ENCODE measurements at regions not wholly inside any gene's neighbourhood (a gene's known extent, or its start where the extent isn't known, plus 50 kb on each side); places are given as distances from the start of the nearest gene placed in this dataset.

GRCh38 chr5:5615569-5615968 lies 193.1 kb downstream of the ICE1 start:
- no peak for DNase-seq

GRCh38 chr5:5613261-5613990 lies 190.9 kb downstream of the ICE1 start:
- no peak for DNase-seq

- DNase-seq: no peak
Measured at GRCh38 chr5:5612096-5612495, 189.6 kb downstream of the ICE1 start.

- no peak for DNase-seq
Measured at GRCh38 chr5:5609935-5610334, 187.5 kb downstream of the ICE1 start.

- DNase-seq: no peak
Measured at GRCh38 chr5:5605170-5605764, 182.8 kb downstream of the ICE1 start.

- DNase-seq: no peak
Measured at GRCh38 chr5:5602554-5602953, 180.1 kb downstream of the ICE1 start.

GRCh38 chr5:5598547-5599113 lies 176.2 kb downstream of the ICE1 start:
- DNase-seq: peak; percentile 4

GRCh38 chr5:5593391-5593790 lies 170.9 kb downstream of the ICE1 start:
- DNase-seq: no peak

GRCh38 chr5:5592541-5592940 lies 170.1 kb downstream of the ICE1 start:
- no peak for DNase-seq

GRCh38 chr5:5591567-5591966 lies 169.1 kb downstream of the ICE1 start:
- DNase-seq: no peak

GRCh38 chr5:5589857-5590256 lies 167.4 kb downstream of the ICE1 start:
- no peak for DNase-seq

- DNase-seq: no peak
Measured at GRCh38 chr5:5588887-5589826, 166.7 kb downstream of the ICE1 start.

- DNase-seq: no peak
Measured at GRCh38 chr5:5588386-5588785, 165.9 kb downstream of the ICE1 start.

- no peak for DNase-seq
Measured at GRCh38 chr5:5587474-5587873, 165.0 kb downstream of the ICE1 start.

- no peak for DNase-seq
Measured at GRCh38 chr5:5586721-5587120, 164.2 kb downstream of the ICE1 start.

- DNase-seq: no peak
Measured at GRCh38 chr5:5585751-5586341, 163.4 kb downstream of the ICE1 start.

- DNase-seq: no peak
Measured at GRCh38 chr5:5584751-5585150, 162.3 kb downstream of the ICE1 start.

GRCh38 chr5:5584236-5584745 lies 161.8 kb downstream of the ICE1 start:
- no peak for DNase-seq

GRCh38 chr5:5583832-5584231 lies 161.4 kb downstream of the ICE1 start:
- no peak for DNase-seq

- no peak for DNase-seq
Measured at GRCh38 chr5:5583023-5583765, 160.7 kb downstream of the ICE1 start.

GRCh38 chr5:5581080-5581479 lies 158.6 kb downstream of the ICE1 start:
- DNase-seq: no peak

GRCh38 chr5:5576744-5577143 lies 154.3 kb downstream of the ICE1 start:
- DNase-seq: no peak

All from activated CD4-positive, alpha-beta T cell treated with anti-CD3 and anti-CD28 coated beads for 48 hours (primary cell).